Mucosa of gallbladder (tissue), 1 donor: ENCODE measurements at regions not wholly inside any gene's neighbourhood (a gene's known extent, or its start where the extent isn't known, plus 50 kb on each side); places are given as distances from the start of the nearest gene placed in this dataset.

ENCODE experiments used
- DNase-seq: peaks from one replicate; pipeline ENCODE4 v3.0.0-alpha.2; 2020; ENCODE audit warnings: low spot score
- donor health status: DM: no; HTN: no; CAD: no.

GRCh38 chr20:43306837-43307236 is 117.1 kb upstream of the PTPRT start:
- peak; percentile 11 for DNase-seq

- no peak for DNase-seq
Measured at GRCh38 chr20:43305749-43306148, 116.0 kb upstream of the PTPRT start.

- DNase-seq, result no peak
Measured at GRCh38 chr20:43304598-43304997, 114.9 kb upstream of the PTPRT start.

GRCh38 chr20:43302936-43303335 is 113.2 kb upstream of the PTPRT start:
- DNase-seq, result no peak

GRCh38 chr20:43300901-43301300 is 111.2 kb upstream of the PTPRT start:
- DNase-seq, result no peak

- no peak for DNase-seq
Measured at GRCh38 chr20:43295781-43296180, 106.1 kb upstream of the PTPRT start.

- no peak for DNase-seq
Measured at GRCh38 chr20:43295263-43295662, 105.6 kb upstream of the PTPRT start.

GRCh38 chr20:43294031-43294430 is 104.3 kb upstream of the PTPRT start:
- no peak for DNase-seq

- no peak for DNase-seq
Measured at GRCh38 chr20:43293068-43293786, 103.5 kb upstream of the PTPRT start.

GRCh38 chr20:43292222-43292621 is 102.5 kb upstream of the PTPRT start:
- DNase-seq, result no peak

- DNase-seq, result no peak
Measured at GRCh38 chr20:43287637-43288036, 97.9 kb upstream of the PTPRT start.

GRCh38 chr20:43285170-43285569 is 95.5 kb upstream of the PTPRT start:
- DNase-seq, result no peak

- DNase-seq, result no peak
Measured at GRCh38 chr20:43284486-43284885, 94.8 kb upstream of the PTPRT start.

GRCh38 chr20:43283126-43283525 is 93.4 kb upstream of the PTPRT start:
- DNase-seq, result no peak

- no peak for DNase-seq
Measured at GRCh38 chr20:43271980-43272379, 82.3 kb upstream of the PTPRT start.

GRCh38 chr20:43265449-43265848 is 75.7 kb upstream of the PTPRT start:
- DNase-seq, result no peak

GRCh38 chr20:43263226-43263625 is 73.5 kb upstream of the PTPRT start:
- DNase-seq, result no peak

- DNase-seq, result no peak
Measured at GRCh38 chr20:43262341-43262740, 72.6 kb upstream of the PTPRT start.

- DNase-seq, result no peak
Measured at GRCh38 chr20:43255877-43256276, 66.2 kb upstream of the PTPRT start.

GRCh38 chr20:43252761-43253160 is 63.1 kb upstream of the PTPRT start:
- no peak for DNase-seq

- no peak for DNase-seq
Measured at GRCh38 chr20:43248341-43248740, 58.6 kb upstream of the PTPRT start.

- DNase-seq, result no peak
Measured at GRCh38 chr20:43247361-43247760, 57.7 kb upstream of the PTPRT start.

- no peak for DNase-seq
Measured at GRCh38 chr20:43244647-43245046, 54.9 kb upstream of the PTPRT start.

- DNase-seq, result peak; percentile 16
Measured at GRCh38 chr20:43243672-43244269, 54.1 kb upstream of the PTPRT start.
